ENCODE measurements at regions not wholly inside any gene's neighbourhood (a gene's known extent, or its start where the extent isn't known, plus 50 kb on each side); places are given as distances from the start of the nearest gene placed in this dataset.

DNA sequence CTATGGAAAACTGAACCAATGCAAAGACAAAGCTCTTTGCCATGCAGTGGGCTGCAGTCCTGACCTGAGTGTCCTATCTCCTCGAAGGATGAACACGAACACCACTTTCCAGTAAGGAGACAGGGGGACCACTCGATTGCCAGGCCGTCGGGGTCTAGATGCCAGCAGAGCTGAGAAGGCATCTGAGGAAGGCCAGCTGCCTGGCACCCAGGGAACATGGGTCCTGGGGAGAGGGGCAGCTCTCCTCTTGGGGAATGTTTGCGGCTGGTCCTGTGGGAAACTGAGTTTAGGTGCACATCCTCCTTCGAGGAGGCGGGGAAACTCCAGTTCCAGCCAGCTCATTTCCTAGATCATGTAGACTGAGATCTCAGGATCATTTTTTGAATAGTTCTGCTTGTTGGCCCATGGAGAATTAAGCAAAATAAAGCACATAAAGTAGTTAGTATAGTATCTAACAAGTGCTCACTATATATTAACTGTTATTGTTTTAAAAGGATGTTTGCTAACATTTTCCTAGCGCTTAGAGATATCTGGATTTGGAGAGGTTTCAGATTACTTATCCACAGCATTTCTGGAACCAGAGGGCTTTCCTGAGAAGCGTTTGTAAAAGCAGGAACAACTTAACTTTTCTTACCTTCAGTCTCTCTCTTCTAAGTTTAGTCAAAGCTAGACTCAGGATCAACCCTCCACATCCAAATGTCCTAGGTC, 225.3 kb upstream of the FOXQ1 start:
- H3K27me3 Mint-ChIP-seq (ENCODE audit: low read depth): no peaks in the 10 kb centered on the region
- H3K4me3 Mint-ChIP-seq: no peak overlapping the region
- TF ChIP-seq, protein P1, sequence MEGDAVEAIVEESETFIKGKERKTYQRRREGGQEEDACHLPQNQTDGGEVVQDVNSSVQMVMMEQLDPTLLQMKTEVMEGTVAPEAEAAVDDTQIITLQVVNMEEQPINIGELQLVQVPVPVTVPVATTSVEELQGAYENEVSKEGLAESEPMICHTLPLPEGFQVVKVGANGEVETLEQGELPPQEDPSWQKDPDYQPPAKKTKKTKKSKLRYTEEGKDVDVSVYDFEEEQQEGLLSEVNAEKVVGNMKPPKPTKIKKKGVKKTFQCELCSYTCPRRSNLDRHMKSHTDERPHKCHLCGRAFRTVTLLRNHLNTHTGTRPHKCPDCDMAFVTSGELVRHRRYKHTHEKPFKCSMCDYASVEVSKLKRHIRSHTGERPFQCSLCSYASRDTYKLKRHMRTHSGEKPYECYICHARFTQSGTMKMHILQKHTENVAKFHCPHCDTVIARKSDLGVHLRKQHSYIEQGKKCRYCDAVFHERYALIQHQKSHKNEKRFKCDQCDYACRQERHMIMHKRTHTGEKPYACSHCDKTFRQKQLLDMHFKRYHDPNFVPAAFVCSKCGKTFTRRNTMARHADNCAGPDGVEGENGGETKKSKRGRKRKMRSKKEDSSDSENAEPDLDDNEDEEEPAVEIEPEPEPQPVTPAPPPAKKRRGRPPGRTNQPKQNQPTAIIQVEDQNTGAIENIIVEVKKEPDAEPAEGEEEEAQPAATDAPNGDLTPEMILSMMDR (IDR thresholded peaks at IDR 0.05; ENCODE audit: unreplicated experiment in 3 of 3): no peak

DNA sequence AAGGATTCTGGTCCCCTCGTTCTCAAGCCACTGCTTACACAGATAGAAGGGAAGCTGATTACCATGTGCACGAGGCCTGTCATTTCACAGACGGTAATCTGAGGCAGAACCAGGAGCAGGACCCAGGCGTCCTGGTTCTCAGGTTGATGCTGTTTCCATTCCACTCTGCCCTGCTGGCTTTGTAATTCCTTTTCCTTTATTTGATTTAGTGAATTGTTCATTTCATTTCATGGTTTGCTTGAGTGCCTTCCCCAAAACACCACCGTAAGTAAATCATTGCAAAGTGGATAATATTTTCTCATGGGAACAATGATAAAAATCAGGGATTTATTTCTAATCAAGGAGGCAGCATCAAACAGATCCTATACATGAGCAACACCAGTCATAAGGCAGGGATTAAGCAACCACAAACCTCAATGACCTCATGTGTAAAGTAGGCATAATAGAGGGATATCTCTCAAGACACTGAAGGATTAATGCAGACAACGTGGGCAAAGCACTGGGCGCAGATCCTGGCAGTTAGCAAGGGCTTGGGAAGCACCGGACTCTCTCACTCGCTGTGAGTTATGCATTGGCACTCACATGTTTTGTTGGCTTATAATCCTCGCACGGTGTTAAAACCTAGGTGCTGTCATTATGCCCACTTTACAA, 229.5 kb upstream of the FOXQ1 start:
- TF ChIP-seq, protein P1 (IDR thresholded peaks at IDR 0.05; ENCODE audit: unreplicated experiment in 3 of 3): no peak
- H3K27me3 Mint-ChIP-seq (ENCODE audit: low read depth): no peaks in the 10 kb centered on the region
- H3K9me3 Mint-ChIP-seq: no peaks in the 10 kb centered on the region
- no peaks in the 10 kb centered on the region for H3K36me3 Mint-ChIP-seq (ENCODE audit: low read depth)
- peak overlapping the region; percentile 40 to 77 (median 64) for H3K27ac Mint-ChIP-seq
- H3K4me3 Mint-ChIP-seq: no peak overlapping the region
- peaks cover 42% of the 10 kb centered on the region for H3K4me1 Mint-ChIP-seq

More for the DNA sequence above, 225.3 kb upstream of the FOXQ1 start:
- Mint-ChIP-seq H3K36me3 (ENCODE audit: low read depth) (no peaks in the 10 kb centered on the region), H3K27ac (peak overlapping the region; percentile 2 to 82 (median 4)), H3K4me1 (peaks cover 28% of the 10 kb centered on the region), H3K9me3 (no peaks in the 10 kb centered on the region)

DNA sequence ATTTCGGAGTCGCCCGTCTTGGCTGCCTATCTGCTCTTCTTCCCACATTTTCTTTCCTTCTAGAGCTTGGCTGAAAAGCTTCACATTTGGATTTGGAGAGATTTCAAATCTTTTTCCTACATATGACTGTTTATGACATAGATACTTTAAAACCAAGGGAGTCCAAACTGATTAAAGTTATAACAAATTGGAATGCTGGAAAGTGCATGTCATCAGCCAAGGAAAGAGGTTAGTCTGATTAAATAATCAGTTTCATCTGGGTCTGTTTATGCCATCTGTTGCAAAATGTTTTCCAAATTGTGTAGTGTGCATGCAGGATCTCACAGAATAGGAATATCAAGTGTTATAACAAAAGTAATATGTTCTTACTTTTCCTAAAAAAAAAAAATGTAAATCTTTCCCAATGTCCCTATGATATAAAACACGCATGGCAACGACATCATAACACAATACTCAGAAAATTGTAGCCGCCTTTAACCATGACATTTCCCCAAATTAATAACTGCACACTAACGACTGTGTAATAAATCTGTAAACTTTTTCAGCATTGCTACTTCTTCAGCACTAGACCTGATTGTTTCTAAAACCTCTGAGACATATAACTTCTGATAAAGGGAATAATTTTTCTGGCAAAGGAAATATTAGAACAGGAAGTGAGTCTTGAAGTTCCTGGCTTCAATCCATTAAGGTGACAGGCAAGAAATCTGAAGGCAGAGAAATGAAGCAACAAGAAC, 230.2 kb upstream of the FOXQ1 start:
- H3K27me3 Mint-ChIP-seq (ENCODE audit: low read depth): no peaks in the 10 kb centered on the region
- H3K36me3 Mint-ChIP-seq (ENCODE audit: low read depth): no peaks in the 10 kb centered on the region
- H3K27ac Mint-ChIP-seq: peak overlapping the region; percentile 40 to 77 (median 64)
- peaks cover 39% of the 10 kb centered on the region for H3K4me1 Mint-ChIP-seq
- TF ChIP-seq, protein P1 (IDR thresholded peaks at IDR 0.05; ENCODE audit: unreplicated experiment in 3 of 3): no peak
- no peaks in the 10 kb centered on the region for H3K9me3 Mint-ChIP-seq
- H3K4me3 Mint-ChIP-seq: peak overlapping the region in 1 of 3 experiments; percentile 14

DNA sequence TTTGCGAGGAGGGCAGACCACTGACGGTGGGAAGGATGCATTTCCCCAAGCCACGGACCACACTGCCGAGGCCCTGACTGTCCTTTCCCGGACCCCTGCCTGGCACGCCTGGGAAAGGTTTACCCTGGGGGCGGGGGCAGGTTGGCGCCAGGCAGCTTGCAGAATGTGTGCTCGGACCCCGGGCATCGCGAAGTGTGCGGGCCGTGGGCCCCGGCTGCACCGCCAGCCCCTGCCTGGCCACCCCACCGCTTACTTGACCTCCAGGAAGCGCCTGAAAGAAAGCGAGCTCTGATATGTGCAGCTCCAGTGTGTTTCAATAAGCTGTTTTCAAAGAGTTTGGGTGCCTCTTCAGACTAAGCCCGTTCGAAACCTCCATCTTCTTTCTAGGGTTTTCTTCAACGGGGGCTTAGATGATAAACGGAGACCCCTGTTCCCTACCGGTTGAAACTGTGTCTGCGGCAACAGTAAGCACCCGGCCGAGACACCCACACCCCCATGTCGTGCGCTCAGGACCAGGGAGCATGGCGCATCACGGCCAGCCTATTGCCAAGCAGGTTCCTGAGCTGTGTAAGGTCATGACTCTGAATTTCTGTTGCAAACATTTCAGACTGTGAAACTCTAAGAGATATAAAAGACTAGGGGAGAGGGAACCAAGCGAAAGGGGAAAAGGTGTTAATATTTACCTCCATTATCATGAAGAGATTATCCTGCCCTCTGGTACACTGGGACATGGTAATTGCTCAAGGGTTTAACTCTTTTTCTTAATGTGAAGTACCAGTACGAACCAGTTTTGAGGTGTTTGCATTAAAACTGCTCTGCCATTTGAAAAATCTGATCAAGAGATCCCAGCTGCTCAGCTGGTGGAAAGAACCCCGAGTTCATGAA, 231.2 kb upstream of the FOXQ1 start:
- no peaks in the 10 kb centered on the region for H3K36me3 Mint-ChIP-seq (ENCODE audit: low read depth)
- H3K27ac Mint-ChIP-seq: peak overlapping the region; percentile 40 to 77 (median 64)
- H3K4me1 Mint-ChIP-seq: peaks cover 38% of the 10 kb centered on the region
- TF ChIP-seq, protein P1 (IDR thresholded peaks at IDR 0.05; ENCODE audit: unreplicated experiment in 3 of 3): no peak
- no peaks in the 10 kb centered on the region for H3K9me3 Mint-ChIP-seq
- H3K27me3 Mint-ChIP-seq (ENCODE audit: low read depth): no peaks in the 10 kb centered on the region
- H3K4me3 Mint-ChIP-seq: no peak overlapping the region

DNA sequence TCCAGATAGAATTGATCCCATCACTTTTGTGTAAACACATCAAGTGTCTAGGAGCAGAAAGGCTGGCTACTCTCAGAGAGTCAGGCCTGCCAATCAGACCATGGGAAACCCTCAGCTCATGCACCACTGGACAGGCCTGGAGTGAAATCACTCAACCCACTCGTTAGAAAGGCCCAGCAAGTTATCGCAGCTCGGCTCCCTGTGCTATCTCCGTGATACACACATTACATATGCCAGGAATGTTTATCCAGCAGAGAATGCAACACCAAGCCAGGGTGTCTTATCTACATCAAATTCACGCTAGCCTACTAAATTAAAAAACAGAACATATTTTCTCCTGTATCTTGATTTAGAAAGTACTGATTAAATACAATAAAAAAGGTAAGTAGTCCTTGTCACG, 232.4 kb upstream of the FOXQ1 start:
- TF ChIP-seq, protein P1 (IDR thresholded peaks at IDR 0.05; ENCODE audit: unreplicated experiment in 3 of 3): no peak
- Mint-ChIP-seq H3K27me3 (ENCODE audit: low read depth) (peaks cover 4% of the 10 kb centered on the region), H3K27ac (peak overlapping the region in 1 of 3 experiments; percentile 19), H3K9me3 (no peaks in the 10 kb centered on the region), H3K36me3 (ENCODE audit: low read depth) (no peaks in the 10 kb centered on the region), H3K4me3 (no peak overlapping the region), H3K4me1 (peaks cover 41% of the 10 kb centered on the region)

Data from nephron (organoid).